ENCODE measurements at regions not wholly inside any gene's neighbourhood (a gene's known extent, or its start where the extent isn't known, plus 50 kb on each side); places are given as distances from the start of the nearest gene placed in this dataset.
"Not testable (repeated sequence)": the region's sequence is repeated elsewhere in the genome, so short reads cannot be mapped to it uniquely, and the experiment has no call there.

GRCh38 chr7:67475293-67475692, 478.7 kb downstream of the TYW1 start:
- no peak for DNase-seq (ENCODE audit: low read depth)

GRCh38 chr7:67478066-67478465, 481.4 kb downstream of the TYW1 start:
- DNase-seq (ENCODE audit: low read depth): no peak

- DNase-seq (ENCODE audit: low read depth): peak; percentile 61
Measured at GRCh38 chr7:67484244-67484751, 487.7 kb downstream of the TYW1 start.

- DNase-seq (ENCODE audit: low read depth): no peak
Measured at GRCh38 chr7:67486401-67486800, 489.8 kb downstream of the TYW1 start.

GRCh38 chr7:67487316-67487715, 490.7 kb downstream of the TYW1 start:
- no peak for DNase-seq (ENCODE audit: low read depth)

- DNase-seq (ENCODE audit: low read depth): no peak
Measured at GRCh38 chr7:67489881-67490280, 493.2 kb downstream of the TYW1 start.

- no peak for DNase-seq (ENCODE audit: low read depth)
Measured at GRCh38 chr7:67493366-67493765, 496.7 kb downstream of the TYW1 start.

- DNase-seq (ENCODE audit: low read depth): no peak
Measured at GRCh38 chr7:67496589-67496988, 500.0 kb downstream of the TYW1 start.

- not testable (repeated sequence) for DNase-seq (ENCODE audit: low read depth)
Measured at GRCh38 chr7:67497914-67498313, 501.3 kb downstream of the TYW1 start.

GRCh38 chr7:67502929-67503328, 506.3 kb downstream of the TYW1 start:
- DNase-seq (ENCODE audit: low read depth): no peak

GRCh38 chr7:67505449-67505848, 508.8 kb downstream of the TYW1 start:
- no peak for DNase-seq (ENCODE audit: low read depth)

- DNase-seq (ENCODE audit: low read depth): no peak
Measured at GRCh38 chr7:67512481-67512880, 515.8 kb downstream of the TYW1 start.

GRCh38 chr7:67518580-67518979, 521.9 kb downstream of the TYW1 start:
- DNase-seq (ENCODE audit: low read depth): no peak

GRCh38 chr7:67519171-67519570, 522.5 kb downstream of the TYW1 start:
- DNase-seq (ENCODE audit: low read depth): no peak

GRCh38 chr7:67522504-67522903, 525.9 kb downstream of the TYW1 start:
- no peak for DNase-seq (ENCODE audit: low read depth)

GRCh38 chr7:67523713-67524112, 527.1 kb downstream of the TYW1 start:
- DNase-seq (ENCODE audit: low read depth): no peak

GRCh38 chr7:67525588-67525987, 529.0 kb downstream of the TYW1 start:
- no peak for DNase-seq (ENCODE audit: low read depth)

GRCh38 chr7:67535241-67535989, 538.8 kb downstream of the TYW1 start:
- no peak for DNase-seq (ENCODE audit: low read depth)

GRCh38 chr7:67542916-67543315, 546.3 kb downstream of the TYW1 start:
- DNase-seq (ENCODE audit: low read depth): no peak

- no peak for DNase-seq (ENCODE audit: low read depth)
Measured at GRCh38 chr7:67547183-67547907, 550.7 kb downstream of the TYW1 start.

- DNase-seq (ENCODE audit: low read depth): no peak
Measured at GRCh38 chr7:67549126-67549525, 552.5 kb downstream of the TYW1 start.

GRCh38 chr7:67550801-67551436, 554.3 kb downstream of the TYW1 start:
- no peak for DNase-seq (ENCODE audit: low read depth)

- no peak for DNase-seq (ENCODE audit: low read depth)
Measured at GRCh38 chr7:67552738-67553137, 556.1 kb downstream of the TYW1 start.
